GM19468 (cell line): ENCODE measurements at regions not wholly inside any gene's neighbourhood (a gene's known extent, or its start where the extent isn't known, plus 50 kb on each side); places are given as distances from the start of the nearest gene placed in this dataset.
"Not testable (repeated sequence)": the region's sequence is repeated elsewhere in the genome, so short reads cannot be mapped to it uniquely, and the experiment has no call there.

Experiments
- ATAC-seq: cut with Tn5 transposase; IDR thresholded peaks from one replicate; pipeline ENCODE4 v1.9.1; 2021; ENCODE audit warnings: mild to moderate bottlenecking, moderate library complexity, moderate number of reproducible peaks; ENCODE audit not compliant: unreplicated experiment; ENCODE audit errors: extremely low read depth

GRCh38 chr2:129204581-129204980 is 774.9 kb upstream of the RAB6C start:
- ATAC-seq, result not testable (repeated sequence)

GRCh38 chr2:129205176-129205575 is 774.3 kb upstream of the RAB6C start:
- no peak for ATAC-seq

DNA sequence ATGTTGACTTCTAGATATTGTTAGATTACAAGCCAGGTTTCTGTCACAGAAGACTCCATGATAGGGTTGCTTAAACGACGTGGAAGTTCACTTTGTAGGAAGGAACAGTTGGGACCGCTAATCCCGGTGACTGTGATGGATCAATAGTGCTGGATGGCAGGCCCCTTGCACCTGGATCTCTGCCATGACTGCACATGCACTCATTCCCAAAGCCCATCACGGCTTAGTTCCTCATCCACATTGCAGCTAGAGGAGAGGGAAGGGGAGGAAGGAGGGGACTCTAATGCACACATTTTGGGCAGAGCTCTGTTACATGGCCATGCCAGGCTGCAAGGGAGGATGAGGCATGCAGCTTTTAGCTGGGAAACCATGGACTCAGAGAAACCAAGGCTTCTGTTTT is 773.7 kb upstream of the RAB6C start:
- ATAC-seq, result no peak

GRCh38 chr2:129212299-129212958 is 767.0 kb upstream of the RAB6C start:
- no peak for ATAC-seq

DNA sequence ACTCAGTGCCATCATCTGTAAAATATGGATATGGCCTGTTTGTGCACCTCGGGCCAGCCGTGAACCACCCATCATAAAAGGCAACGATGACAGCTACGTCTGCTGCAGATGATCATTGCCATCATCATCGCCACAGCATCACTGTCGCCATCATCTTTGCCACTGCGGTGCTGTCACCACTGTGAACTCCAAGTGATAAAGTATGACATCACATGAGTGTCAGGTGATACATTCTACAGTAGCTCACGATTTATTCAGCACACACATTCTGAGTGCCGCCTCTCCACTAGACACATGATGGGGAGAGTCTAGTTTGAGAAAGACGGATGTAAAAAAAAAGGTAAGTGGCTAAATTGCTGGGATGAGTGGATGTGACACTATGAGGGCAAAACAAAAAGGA is 755.4 kb upstream of the RAB6C start:
- ATAC-seq, result no peak

DNA sequence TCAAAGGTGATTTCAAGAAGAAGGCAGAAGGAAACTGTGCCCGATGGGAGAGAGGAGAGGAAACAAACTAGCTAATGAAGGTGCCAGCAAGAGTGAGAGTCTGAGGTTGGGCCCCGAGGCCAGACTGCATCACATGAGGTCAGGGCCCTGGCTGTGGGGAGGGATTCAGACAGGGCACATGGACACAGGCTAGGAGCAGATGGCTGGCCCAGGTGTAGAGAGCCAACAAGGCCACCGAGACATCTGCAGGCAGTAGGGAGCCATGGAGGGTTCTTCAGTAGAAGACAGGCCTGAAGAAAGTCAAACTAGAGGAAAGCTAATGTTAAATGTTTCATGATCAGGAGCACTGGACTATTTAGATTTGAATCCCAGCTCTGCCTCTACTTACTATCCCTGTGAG is 755.0 kb upstream of the RAB6C start:
- ATAC-seq, result no peak

DNA sequence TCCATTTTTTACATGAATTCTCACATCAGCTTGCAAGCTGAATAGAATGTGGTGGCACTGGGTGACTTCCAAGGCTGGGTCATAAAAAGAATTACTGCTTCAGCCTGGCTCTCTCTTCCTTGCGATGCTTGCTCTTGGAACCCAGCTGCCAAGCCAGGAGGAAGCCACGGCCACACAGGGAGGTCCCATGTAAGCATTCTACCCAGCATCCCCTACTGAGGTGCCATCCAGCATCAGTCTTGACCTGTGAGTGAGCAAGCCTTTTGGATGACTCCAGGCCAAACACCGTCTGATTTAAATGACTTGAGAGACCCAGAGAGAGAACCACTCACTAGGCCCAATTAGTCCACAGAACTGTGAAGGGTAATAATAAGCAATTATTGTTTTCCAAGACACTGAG is 750.3 kb upstream of the RAB6C start:
- ATAC-seq, result no peak

DNA sequence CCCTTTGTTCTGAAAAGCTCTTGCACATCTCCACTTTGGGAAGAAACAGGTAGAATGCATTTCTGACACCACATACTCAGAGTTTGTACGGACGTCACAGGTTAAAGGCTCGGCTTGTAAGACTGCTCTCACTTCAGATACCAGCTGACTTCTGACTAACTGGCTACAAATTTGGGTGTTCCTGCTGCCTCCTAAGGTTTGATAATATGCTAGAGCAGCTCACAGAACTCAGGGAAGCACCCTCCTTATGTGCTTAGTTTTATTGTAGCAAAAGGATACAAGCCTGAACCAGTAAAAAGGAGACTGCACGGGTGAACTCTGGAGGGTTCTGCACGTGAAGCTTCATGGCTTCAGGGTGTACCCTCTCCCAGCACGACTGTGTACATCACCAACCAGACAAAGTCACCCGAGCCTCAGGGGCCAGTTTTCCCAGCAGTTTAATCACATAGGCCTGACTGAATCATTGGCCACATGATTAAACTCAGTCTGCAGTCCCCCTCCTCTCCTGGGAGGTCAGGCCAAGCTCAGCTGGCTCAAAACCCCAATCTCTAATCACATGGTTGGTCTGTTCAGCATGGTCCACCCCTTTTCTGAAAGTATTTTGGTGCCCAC is 749.5 kb upstream of the RAB6C start:
- no peak for ATAC-seq

- ATAC-seq, result no peak
These were observed 747.5 kb upstream of the RAB6C start for GRCh38 chr2:129231924-129232323.

GRCh38 chr2:129233166-129233565 is 746.3 kb upstream of the RAB6C start:
- ATAC-seq, result no peak

GRCh38 chr2:129233751-129234406 is 745.6 kb upstream of the RAB6C start:
- ATAC-seq, result no peak

GRCh38 chr2:129236601-129237000 is 742.9 kb upstream of the RAB6C start:
- no peak for ATAC-seq

GRCh38 chr2:129237966-129238725 is 741.3 kb upstream of the RAB6C start:
- no peak for ATAC-seq

- ATAC-seq, result no peak
These were observed 740.3 kb upstream of the RAB6C start for GRCh38 chr2:129239141-129239540.

GRCh38 chr2:129240061-129240460 is 739.4 kb upstream of the RAB6C start:
- no peak for ATAC-seq

DNA sequence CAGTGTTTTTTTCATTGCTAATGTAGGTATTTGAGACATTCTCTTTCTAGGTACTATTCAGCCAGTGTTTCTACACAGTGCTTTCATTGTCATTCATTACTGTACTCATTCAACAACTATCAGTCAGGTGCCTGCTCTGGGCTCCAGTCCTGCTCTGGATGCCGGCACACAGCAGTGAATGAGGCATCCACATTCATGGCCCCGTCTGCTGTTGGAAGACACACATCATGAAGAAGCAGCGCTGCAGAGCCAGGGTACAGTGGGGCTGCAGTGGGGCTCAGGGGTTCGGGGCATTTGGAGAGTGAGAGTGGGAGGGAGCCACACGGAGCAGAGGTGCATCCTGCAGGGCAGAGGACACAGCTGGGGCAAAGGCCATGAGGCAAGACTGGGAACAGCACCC is 737.2 kb upstream of the RAB6C start:
- no peak for ATAC-seq

DNA sequence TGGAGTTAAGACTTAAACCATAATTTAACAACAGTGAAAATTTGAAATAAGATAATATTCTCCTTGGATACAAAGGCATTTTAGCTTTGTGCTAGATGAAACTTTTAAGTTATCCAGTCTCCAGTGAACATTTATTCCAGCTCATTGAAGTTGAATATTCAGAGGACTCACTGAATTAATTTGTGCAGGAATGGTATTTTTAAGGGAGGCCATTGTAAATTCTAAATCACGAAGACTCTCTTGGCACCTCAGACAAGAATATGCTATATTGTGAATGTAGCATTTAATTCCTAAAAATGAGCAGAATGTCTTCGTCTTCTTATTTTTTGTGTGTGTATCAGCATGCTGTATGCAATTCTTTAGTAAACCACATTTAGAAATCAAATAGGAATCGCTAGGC is 731.7 kb upstream of the RAB6C start:
- no peak for ATAC-seq

- no peak for ATAC-seq
These were observed 731.3 kb upstream of the RAB6C start for GRCh38 chr2:129248198-129248597.

DNA sequence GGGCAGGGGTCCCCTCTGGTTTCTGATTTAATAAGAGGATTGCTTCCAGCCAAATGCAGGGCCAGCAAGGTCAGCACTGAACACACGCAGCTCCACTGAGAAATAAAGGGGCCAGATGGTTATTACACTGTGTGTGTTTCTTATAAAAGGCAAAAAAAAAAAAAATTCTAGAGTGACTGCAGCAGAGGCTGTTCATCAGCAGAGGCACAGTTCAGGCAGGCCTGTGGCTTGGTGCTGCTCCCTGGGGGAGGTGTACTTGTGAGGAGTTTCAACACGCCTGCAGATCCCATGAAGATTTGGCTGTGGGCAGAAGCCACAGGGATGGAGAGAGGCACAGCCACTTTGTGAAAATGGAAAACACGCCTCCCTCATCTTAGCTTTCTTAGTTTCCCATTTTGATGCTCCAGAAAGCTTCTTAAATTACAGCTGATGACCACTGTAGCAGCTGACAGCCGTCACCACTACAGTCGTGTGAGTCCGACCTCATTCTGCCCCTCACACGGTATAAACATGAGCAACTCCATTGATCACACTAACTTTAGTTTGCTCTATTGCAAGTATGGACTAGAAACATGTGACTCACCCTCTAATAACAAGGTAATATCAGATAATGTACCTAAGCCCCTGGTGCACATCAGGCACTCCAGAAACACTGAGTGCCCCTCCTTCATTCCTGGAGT is 726.5 kb upstream of the RAB6C start:
- no peak for ATAC-seq

- no peak for ATAC-seq
These were observed 726.0 kb upstream of the RAB6C start for GRCh38 chr2:129253461-129253812.

DNA sequence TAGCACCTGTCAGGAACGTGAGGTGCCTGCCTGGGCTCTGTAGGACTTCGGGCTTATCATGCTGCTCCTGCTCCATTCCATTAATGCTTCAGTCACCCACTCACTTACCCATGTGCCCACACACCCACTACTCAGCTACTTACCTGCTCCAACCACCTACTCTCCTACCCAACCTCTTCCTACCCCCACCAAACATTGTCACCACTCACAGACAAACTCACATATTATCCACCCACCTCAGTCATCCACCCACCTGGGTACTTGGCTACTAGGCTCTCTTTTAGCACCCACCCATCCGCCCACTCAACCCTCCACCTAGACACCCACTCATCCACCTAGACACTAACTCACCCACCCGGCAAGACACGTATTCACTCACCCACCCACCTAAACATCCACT is 724.7 kb upstream of the RAB6C start:
- ATAC-seq, result no peak
